Inflammatory macrophage treated with lipopolysaccharide for 1 hour (primary cell): ENCODE measurements at regions not wholly inside any gene's neighbourhood (a gene's known extent, or its start where the extent isn't known, plus 50 kb on each side); places are given as distances from the start of the nearest gene placed in this dataset.
A peak's percentile ranks its signal among the peaks of the same experiment; 100 is the strongest.

ENCODE experiments used
- DNase-seq, 2 donors: peaks; one replicate each; pipeline ENCODE4 v3.0.0-alpha.2; 2020 to 2022

- no peak for DNase-seq
Observed at GRCh38 chr5:164555809-164556208, 1050.4 kb downstream of the MAT2B start.

GRCh38 chr5:164560216-164560615 is 1054.8 kb downstream of the MAT2B start:
- no peak for DNase-seq

DNA sequence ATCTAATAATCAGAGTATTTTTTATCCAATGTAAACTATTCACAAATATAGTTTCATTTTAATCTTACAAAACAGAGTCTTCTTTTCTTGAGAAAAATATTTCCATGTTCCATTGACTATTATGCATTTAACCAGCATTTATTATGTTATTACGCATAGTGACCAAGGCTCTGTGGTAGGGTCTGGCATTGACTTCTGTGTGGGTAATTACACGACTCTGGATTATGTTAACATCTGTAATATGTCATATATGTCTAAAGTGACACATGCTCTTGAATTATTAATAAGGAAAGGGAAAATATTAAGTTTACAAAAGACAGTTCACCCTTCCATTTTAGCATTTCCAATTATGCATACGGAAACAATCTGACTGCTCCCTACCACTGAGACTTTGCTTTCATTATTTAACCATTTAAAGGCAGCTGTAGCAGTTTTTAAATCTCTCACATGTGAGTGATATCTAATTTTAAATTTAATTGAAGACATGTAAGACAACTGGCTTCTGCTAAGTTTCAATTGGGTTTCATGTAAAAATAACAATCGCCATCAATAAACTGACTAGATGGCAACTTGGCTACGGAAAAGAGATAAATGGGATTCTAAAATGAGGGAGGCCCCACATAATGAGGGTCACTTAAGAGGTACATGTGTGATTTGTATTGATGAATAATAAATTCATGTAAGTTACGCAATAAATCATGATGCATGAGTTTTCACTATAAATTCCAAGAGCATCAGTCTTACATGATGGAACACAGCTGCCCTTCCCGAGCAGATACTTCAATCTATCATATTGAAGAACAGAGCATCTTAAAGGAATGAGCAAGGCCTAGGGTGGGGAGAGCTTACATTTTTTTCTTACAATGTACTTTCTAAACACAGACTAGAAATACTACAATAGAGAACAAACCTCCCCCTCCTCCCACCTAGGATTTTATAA is 1056.8 kb downstream of the MAT2B start:
- DNase-seq = no peak

DNA sequence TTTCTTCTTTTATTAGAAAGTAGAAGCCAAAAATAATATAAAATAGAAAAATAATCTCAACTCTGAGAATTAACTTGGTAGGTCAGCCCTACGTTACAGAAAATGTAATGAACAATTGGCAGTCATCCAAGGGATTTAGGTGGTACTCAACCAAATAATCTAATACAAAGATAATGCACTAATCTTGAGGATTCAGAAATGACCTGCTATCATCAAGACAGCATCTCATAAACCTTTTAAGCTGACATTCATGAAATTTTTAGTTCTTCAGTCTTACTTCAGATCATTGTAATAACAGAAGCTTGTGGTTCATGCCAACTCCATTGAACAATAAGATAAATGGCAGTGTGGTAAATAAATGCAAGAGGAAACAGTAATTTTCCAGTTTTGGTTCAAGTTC is 1058.0 kb downstream of the MAT2B start:
- DNase-seq = no peak

DNA sequence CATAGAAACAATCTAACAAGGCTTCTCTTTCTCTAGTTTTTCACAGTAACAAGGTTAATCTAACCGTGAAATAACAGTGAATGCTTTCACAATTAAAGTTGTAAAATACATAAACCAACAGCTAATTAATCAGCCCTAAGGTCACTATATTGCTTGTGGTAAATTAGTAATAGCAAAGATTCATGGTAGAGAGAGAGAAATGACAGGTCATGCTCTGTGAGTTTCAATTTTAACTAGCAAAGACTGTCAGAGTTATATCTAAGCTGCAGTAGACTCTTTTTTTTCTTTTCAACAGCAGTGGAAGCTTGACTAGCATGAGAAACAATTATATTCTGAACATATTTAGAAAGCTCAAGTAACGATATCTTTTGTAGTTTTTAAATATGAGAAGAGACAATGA is 1068.0 kb downstream of the MAT2B start:
- no peak for DNase-seq

- DNase-seq = no peak
Observed at GRCh38 chr5:164577201-164577600, 1071.8 kb downstream of the MAT2B start.

DNA sequence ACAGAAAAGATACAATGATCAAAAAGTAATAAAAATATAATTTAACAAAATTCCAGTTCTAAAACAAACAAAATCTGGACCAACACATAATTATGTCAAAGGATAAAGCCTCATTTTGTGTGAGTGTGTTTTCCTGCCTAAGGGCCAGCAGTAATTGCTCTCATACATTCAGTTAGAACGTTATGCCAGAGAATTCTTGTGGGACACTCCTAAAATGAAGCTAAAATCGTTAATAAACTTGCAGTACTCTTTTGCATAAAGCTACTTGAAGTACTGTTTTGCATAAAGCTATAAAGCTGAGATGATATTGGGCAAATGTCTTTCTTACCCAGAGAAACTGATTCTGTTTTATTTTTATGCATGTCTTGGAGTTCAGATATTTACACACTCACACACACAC is 1072.3 kb downstream of the MAT2B start:
- no peak for DNase-seq

DNA sequence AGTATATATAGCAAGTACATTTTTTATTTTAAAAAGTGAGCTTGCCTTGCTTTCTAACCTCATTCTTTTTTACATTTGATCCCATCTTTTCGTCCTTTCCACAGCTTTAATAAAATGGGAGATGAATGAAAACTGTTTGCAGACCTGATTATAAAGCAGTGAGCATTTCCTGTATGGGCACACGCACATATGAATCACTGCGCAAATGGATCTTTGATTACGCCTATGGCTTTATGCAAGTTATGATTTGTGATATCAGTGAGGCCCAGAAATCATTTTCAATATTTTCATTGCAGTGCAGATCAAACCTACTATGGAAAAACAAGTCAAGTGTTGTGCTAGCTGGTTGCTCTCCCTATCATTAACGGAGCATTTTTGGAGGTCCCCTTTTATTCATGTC is 1073.0 kb downstream of the MAT2B start:
- DNase-seq = no peak

DNA sequence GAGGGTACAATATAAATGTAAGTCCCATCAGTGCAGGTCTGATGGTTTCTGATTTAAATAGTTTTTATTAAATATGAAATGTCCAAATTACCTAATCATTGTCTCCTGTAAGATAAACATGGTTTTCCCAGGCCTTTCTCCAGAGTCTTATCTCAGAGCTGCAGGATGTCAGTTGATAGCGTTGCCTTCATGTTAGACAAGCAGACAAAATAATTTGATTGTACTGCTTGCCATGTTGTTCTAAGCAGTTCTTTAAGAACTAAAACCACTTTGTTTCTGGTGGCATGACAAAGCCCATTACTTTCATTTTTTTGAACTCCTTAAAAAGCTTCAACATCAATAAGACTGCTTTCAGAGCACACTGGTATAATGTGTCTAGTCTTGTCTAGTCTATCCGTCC is 1073.5 kb downstream of the MAT2B start:
- DNase-seq = no peak

DNA sequence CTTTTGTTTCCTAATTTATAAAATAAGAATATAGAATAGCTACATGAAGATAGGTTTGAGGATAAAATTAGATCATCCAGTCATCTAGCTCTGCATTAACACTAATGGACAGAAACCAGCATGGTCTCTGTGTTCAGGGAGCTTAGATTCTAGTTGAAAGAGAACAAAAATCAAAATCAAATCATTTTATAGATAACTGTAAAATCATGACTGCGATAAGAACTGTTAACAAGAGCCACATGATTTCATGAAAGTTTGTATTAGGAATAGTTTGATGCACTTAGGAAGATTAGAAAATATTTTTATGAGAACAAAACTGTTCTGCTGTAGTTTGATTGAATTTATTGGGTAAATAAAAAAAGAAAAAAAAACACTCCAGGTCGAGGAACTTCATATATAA is 1074.7 kb downstream of the MAT2B start:
- no peak for DNase-seq

- DNase-seq = no peak
Observed at GRCh38 chr5:164581889-164582288, 1076.5 kb downstream of the MAT2B start.

- no peak for DNase-seq
Observed at GRCh38 chr5:164593982-164594381, 1088.6 kb downstream of the MAT2B start.

- peak in 1 of 2 donors; percentile 43 for DNase-seq
Observed at GRCh38 chr5:164597293-164597900, 1092.0 kb downstream of the MAT2B start.

GRCh38 chr5:164600274-164600673 is 1094.9 kb downstream of the MAT2B start:
- DNase-seq = no peak

DNA sequence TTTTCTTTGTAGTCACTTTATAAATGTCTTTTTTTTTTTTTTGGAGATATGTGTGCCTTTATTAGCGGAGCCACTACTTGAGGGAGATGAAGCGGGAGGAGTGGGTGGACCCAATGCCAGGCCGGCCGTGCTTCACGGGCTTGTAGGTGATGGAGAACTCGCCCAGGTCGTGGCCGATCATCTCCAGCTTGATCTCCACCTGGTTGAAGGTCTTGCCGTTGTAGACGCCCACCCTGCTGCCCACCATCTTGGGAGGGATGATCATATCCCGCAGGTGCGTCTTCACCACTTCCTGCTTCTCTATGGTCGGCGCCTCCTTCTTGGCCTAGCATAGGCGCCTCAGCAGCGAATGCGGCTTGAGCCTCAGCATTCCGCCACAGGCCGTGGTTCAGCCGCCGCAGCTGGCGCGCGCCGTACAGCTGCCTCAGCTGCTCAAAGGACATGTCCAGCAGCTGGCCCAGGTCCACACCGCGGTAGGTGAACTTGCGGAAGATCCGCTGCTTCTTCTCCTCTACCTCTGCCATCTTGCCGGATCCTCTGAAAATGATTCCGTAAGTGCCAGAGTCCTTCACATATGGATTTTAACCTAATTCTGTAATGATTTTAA is 1095.6 kb downstream of the MAT2B start:
- no peak for DNase-seq

DNA sequence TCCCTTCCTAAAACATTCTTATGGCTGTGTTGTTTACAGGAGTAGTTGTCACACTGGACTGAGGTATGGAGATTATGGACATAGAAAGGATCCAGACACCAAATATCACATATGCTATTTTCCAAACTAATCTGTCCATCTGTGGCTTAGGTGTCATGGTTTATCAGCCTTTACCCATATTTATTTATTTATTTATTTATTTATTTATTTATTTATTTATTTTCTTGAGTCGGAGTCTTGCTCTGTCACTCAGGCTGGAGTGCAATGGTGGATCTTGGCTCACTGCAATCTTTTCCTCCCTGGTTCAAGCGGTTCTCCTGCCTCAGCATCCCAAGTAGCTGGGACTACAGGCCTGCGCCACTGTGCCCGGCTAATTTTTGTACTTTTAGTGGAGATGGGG is 1103.1 kb downstream of the MAT2B start:
- DNase-seq = no peak

GRCh38 chr5:164610374-164610773 is 1105.0 kb downstream of the MAT2B start:
- no peak for DNase-seq

DNA sequence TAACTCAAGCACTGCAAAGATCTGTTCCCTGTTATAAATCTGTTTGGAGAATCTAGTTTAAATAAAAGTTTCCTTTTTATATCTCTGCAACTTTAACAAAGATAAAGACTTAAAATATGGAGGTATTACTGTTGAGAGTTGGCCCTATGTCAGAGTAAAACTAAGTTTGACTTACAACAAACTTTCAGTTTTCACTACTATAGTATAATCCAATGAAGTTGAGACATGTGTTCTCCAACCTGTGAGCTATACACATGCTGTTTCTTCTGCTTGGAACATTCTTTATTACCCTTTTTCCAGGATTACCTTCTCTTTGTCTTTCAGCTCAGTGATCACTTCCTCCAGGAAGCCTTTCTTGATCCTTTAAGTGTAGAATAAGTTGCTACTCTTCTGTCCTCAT is 1109.3 kb downstream of the MAT2B start:
- DNase-seq = no peak

- DNase-seq = no peak
Observed at GRCh38 chr5:164617290-164617689, 1111.9 kb downstream of the MAT2B start.

- peak; percentile 15 to 28 for DNase-seq
Observed at GRCh38 chr5:164627021-164627420, 1121.6 kb downstream of the MAT2B start.

DNA sequence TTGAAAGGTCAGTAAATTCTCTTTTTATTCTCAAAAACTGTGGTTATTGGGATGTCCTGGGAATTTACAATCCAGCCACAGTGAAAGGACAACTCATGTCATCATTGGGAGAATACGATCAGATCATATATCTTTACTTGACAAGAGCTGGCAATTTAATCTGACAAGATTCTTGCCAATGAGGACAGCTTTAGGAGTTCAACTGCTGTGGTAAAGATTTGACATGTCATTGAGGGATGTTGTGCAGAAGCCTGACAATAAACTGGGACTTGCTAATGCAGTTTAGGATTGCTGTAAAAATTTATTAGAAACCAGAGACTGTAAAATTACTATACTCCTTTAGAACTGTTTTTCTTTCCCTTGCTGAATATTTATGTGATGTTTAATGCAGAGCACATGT is 1131.0 kb downstream of the MAT2B start:
- no peak for DNase-seq

- DNase-seq = no peak
Observed at GRCh38 chr5:164637931-164638521, 1132.6 kb downstream of the MAT2B start.

DNA sequence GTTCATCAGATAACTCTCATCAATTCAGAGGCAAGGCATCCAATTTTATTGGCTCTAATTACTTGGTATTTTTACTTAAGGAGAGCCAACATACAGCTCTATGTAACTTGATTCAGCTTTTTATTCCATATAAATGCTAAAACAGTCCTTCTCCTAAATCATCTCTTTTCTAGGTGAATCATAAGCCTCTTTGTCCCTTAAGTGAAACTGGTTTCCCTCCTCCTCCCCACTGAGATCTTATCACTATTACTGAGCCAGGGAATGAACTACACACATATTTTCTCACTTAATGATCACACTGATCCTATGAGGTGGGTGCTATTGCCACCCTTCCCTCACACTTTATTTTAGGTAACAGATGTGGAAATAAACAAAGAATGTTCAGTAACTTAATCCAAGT is 1143.8 kb downstream of the MAT2B start:
- no peak for DNase-seq

DNA sequence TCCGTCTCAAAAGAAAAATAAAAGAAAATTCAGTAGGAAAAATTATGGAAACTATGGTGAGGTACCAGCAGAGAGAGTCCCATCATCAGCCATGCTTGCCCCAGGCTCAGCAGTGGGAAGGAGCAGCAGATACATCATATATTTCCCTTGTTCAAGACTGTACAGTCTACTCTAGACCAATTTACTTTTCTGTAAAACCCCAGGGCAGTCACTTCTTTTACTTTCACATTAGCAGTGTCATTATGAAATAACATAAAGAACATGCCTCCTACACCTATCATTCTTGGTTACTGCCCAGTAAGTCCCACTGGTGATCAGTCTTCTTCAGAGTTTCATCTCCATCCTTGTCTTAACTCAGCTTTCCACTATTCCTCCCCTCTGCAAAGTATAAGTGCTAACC is 1145.0 kb downstream of the MAT2B start:
- peak; percentile 10 to 17 for DNase-seq
